ENCODE measurements at regions not wholly inside any gene's neighbourhood (a gene's known extent, or its start where the extent isn't known, plus 50 kb on each side); places are given as distances from the start of the nearest gene placed in this dataset.

DNA sequence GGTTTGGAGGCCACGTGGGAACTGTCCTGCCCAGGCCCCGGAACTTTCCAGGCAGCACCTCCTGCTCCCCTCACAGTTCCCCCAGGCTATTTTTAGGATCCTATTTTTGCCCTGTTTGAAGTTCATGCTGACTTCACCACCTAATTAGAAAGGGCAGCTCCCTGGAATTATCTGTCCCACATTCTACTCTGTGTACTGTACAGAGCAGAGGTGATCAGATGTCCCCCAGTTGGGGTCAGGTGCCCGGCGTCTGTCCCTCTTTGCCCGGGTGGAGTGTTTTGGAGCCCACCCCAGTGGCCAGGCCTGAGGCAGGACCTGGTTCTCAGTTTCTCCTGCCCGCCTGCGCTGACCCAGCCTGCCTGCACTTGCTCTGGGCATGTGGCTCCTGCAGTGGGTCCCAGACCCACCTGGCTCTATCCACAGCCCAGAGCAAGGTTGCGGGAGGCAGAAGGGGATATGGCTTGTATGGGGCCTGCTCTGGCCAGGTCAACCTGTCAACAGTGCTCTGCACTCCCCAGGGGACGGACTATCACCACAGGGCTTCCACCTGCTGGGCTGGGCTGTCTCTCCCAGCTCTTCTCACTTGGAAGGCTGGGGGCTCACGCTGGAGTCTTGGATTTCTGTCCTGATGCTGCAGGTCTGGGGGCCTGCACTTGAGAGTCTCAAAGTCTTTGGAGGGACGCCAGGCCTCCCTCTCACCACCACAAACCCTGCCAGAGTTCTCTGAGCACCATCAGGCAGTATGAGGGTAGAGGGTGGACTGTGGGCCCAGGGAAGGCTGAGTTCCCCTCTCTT lies 268.3 kb downstream of the GADD45G start:
- Histone ChIP-seq H3K9me3 (ENCODE audit: control insufficient read depth, insufficient read depth, low read depth, low read length) (no peaks in the 10 kb centered on the region), H3K36me3 (ENCODE audit: control insufficient read depth in 2 of 2, insufficient read depth in 1 of 2, low read length in 2 of 2) (no peaks in the 10 kb centered on the region), H3K4me1 (ENCODE audit: control insufficient read depth, insufficient read depth, low read length) (no peaks in the 10 kb centered on the region), H3K4me3 (ENCODE audit: low read depth, low read length) (no peak overlapping the region), H3K27ac (ENCODE audit: extremely low read depth, low read depth, low read length) (no peak overlapping the region)
- POLR2A ChIA-PET = no interaction called here
- TF ChIP-seq ZNF169 (tag by site-specific recombination; IDR thresholded peaks at IDR 0.05) (no peak), ZNF292 (tag by site-specific recombination; IDR thresholded peaks at IDR 0.05; ENCODE audit: borderline replicate concordance, low read depth) (no peak), ZNF677 (tag by site-specific recombination; IDR thresholded peaks at IDR 0.05) (no peak), ZNF580 (tag by site-specific recombination; IDR thresholded peaks at IDR 0.05) (no peak), PBX3 (CRISPR knock-in tag; IDR thresholded peaks at IDR 0.05) (no peak), ZNF223 (tag by site-specific recombination; IDR thresholded peaks at IDR 0.05) (no peak), ZNF211 (tag by site-specific recombination; IDR thresholded peaks at IDR 0.05; ENCODE audit: low read depth) (no peak), ZNF624 (tag by site-specific recombination; IDR thresholded peaks at IDR 0.05) (no peak), GLIS2 (tag by site-specific recombination; IDR thresholded peaks at IDR 0.05) (no peak), ZNF548 (tag by site-specific recombination; IDR thresholded peaks at IDR 0.05) (no peak), ZEB2 (tag by site-specific recombination; IDR thresholded peaks at IDR 0.05) (no peak), ZNF645 (tag by site-specific recombination; IDR thresholded peaks at IDR 0.05) (no peak), ZNF707 (tag by site-specific recombination; IDR thresholded peaks at IDR 0.05) (no peak)
- TF ChIP-seq, protein P1, sequence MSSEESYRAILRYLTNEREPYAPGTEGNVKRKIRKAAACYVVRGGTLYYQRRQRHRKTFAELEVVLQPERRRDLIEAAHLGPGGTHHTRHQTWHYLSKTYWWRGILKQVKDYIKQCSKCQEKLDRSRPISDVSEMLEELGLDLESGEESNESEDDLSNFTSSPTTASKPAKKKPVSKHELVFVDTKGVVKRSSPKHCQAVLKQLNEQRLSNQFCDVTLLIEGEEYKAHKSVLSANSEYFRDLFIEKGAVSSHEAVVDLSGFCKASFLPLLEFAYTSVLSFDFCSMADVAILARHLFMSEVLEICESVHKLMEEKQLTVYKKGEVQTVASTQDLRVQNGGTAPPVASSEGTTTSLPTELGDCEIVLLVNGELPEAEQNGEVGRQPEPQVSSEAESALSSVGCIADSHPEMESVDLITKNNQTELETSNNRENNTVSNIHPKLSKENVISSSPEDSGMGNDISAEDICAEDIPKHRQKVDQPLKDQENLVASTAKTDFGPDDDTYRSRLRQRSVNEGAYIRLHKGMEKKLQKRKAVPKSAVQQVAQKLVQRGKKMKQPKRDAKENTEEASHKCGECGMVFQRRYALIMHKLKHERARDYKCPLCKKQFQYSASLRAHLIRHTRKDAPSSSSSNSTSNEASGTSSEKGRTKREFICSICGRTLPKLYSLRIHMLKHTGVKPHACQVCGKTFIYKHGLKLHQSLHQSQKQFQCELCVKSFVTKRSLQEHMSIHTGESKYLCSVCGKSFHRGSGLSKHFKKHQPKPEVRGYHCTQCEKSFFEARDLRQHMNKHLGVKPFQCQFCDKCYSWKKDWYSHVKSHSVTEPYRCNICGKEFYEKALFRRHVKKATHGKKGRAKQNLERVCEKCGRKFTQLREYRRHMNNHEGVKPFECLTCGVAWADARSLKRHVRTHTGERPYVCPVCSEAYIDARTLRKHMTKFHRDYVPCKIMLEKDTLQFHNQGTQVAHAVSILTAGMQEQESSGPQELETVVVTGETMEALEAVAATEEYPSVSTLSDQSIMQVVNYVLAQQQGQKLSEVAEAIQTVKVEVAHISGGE (tag by site-specific recombination; conservative IDR thresholded peaks at IDR 0.05; ENCODE audit: low read depth) = no peak
- CTCF ChIA-PET = interaction anchor here (1.0 kb wide), 1 partner anchor 232 kb away, joined by 3 read pairs; no protein-coding TSS in a partner anchor

DNA sequence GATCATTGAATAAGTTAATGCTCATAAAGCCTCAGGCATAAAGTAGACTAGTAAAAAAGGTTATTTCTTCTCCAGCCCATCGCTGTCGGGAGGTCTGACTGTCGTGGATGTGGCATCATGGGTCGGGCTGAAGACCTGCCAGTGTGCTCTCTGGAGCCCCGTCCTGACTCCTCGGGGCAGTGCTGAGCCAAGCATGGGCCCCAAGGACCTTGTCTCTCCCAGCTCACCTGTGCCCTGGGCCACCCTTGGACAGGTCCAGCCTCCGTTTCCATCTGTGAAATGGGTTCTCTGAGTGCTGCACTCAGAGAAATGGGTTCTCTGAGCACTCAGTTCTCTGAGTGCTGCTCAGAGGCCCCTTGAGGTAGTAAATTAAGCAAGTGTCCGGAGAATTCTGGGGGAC lies 269.0 kb downstream of the GADD45G start:
- Histone ChIP-seq H3K9me3 (ENCODE audit: control insufficient read depth, insufficient read depth, low read depth, low read length) (no peaks in the 10 kb centered on the region), H3K4me3 (ENCODE audit: low read depth, low read length) (no peak overlapping the region), H3K4me1 (ENCODE audit: control insufficient read depth, insufficient read depth, low read length) (no peaks in the 10 kb centered on the region), H3K36me3 (ENCODE audit: control insufficient read depth in 2 of 2, insufficient read depth in 1 of 2, low read length in 2 of 2) (no peaks in the 10 kb centered on the region), H3K27ac (ENCODE audit: extremely low read depth, low read depth, low read length) (no peak overlapping the region)
- CTCF ChIA-PET = interaction anchor here (1.0 kb wide), 1 partner anchor 232 kb away, joined by 3 read pairs; no protein-coding TSS in a partner anchor
- POLR2A ChIA-PET = no interaction called here
- TF ChIP-seq ELK4 (IDR thresholded peaks at IDR 0.05; ENCODE audit: borderline replicate concordance, low read depth, low read length) = no peak
- no peak for TF ChIP-seq ZNF23 (tag by site-specific recombination; IDR thresholded peaks at IDR 0.05; ENCODE audit: borderline replicate concordance)
- TF ChIP-seq ZBTB49 (tag by site-specific recombination; IDR thresholded peaks at IDR 0.05; ENCODE audit: low read depth) = no peak
- TF ChIP-seq, protein P2, sequence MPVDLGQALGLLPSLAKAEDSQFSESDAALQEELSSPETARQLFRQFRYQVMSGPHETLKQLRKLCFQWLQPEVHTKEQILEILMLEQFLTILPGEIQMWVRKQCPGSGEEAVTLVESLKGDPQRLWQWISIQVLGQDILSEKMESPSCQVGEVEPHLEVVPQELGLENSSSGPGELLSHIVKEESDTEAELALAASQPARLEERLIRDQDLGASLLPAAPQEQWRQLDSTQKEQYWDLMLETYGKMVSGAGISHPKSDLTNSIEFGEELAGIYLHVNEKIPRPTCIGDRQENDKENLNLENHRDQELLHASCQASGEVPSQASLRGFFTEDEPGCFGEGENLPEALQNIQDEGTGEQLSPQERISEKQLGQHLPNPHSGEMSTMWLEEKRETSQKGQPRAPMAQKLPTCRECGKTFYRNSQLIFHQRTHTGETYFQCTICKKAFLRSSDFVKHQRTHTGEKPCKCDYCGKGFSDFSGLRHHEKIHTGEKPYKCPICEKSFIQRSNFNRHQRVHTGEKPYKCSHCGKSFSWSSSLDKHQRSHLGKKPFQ (tag by site-specific recombination; IDR thresholded peaks at IDR 0.05) = no peak
- no peak for TF ChIP-seq ZNF398 (tag by site-specific recombination; IDR thresholded peaks at IDR 0.05)
